ENCODE measurements at regions not wholly inside any gene's neighbourhood (a gene's known extent, or its start where the extent isn't known, plus 50 kb on each side); places are given as distances from the start of the nearest gene placed in this dataset.

DNA sequence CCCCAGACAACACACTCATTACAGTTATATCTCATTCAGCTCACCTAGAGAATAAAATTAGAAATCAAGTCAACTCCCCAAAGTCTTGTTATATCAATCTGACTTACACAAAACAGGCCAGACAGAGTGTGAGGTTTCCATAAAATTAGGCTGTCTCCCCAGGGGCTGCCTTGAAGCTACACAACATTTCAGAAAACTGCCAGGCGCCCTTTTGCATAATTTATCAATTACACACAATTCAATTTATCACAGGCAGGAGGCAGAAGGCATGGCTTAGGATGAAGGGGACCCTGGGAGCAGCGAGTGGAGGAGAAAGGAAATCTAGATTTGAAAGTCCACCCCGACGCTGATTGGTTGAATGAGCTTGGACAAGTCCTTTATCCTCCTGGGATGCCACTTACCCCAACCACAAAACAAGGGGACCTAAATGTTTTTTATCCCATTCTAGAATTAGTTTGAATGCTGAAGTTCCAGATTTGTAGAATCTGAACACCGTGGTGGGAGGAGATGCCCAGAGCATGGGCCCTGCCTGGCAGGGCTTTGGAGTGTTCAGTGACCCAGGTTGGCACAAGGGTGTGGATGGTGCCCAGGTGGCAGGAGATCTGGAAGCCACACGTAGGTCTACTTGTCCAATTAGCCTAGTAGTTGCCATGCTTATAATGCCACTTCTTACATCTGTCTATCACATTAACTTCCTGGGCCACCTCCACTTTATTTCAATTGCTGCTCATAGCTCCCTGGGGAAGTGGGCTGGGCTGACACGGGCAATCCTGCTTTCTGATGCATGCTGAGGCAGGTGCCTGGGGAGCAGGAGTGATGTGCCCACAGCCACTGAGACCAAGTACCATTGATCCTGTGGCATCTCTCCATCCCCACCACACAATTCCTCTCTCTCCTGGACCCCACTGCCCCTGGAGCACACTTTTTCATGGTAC lies 119.8 kb upstream of the TLE3 start:
- no peak for TF ChIP-seq CTCF (IDR thresholded peaks at IDR 0.05; ENCODE audit: borderline replicate concordance, extremely low read depth, insufficient read depth)
- intact Hi-C loops (cut with DNase I): no loop called here
- Histone ChIP-seq H3K9me3 (ENCODE audit: control insufficient read depth in 2 of 3, insufficient read depth in 1 of 3, low read length in 3 of 3) (no peaks in the 10 kb centered on the region), H3K36me3 (ENCODE audit: control insufficient read depth in 2 of 3, insufficient read depth in 3 of 3, low read length in 3 of 3) (no peaks in the 10 kb centered on the region), H3K27me3 (ENCODE audit: control insufficient read depth, insufficient read depth, low read length) (no peaks in the 10 kb centered on the region), H3K4me1 (ENCODE audit: control insufficient read depth in 2 of 3, insufficient read depth in 2 of 3, low read depth in 1 of 3, low read length in 3 of 3) (no peaks in the 10 kb centered on the region), H3K4me3 (ENCODE audit: low read length in 3 of 3) (no peak overlapping the region), H3K27ac (ENCODE audit: low read depth in 2 of 2, low read length in 2 of 2) (no peak overlapping the region), H3K9ac (ENCODE audit: low read length in 3 of 3) (no peak overlapping the region)
- no peak for FAIRE-seq
- no peak for DNase-seq

DNA sequence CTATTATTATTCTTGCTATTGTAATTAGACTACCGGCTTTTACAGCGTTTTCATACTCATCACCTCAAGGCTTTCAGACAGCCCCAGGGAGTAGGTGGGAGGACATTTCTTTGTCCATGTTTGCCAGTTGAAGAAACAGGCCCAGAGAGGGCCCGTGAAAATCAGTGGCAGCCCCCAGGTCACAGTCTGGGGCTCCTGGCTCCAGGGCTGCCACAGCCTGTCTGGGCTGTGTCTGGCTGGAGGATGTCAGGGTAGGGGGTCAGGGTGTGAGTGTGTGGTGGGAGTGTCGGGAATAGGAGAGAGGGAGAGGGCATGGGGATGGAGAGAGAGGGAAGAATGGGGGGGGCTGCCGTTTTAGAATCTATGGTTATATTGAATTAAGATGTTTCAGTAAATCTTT lies 118.2 kb upstream of the TLE3 start:
- Histone ChIP-seq H3K27ac (ENCODE audit: low read depth in 2 of 2, low read length in 2 of 2) (no peak overlapping the region), H3K4me1 (ENCODE audit: control insufficient read depth in 2 of 3, insufficient read depth in 2 of 3, low read depth in 1 of 3, low read length in 3 of 3) (no peaks in the 10 kb centered on the region), H3K36me3 (ENCODE audit: control insufficient read depth in 2 of 3, insufficient read depth in 3 of 3, low read length in 3 of 3) (no peaks in the 10 kb centered on the region), H3K27me3 (ENCODE audit: control insufficient read depth, insufficient read depth, low read length) (no peaks in the 10 kb centered on the region), H3K4me3 (ENCODE audit: low read length in 3 of 3) (no peak overlapping the region), H3K9ac (ENCODE audit: low read length in 3 of 3) (no peak overlapping the region), H3K9me3 (ENCODE audit: control insufficient read depth in 2 of 3, insufficient read depth in 1 of 3, low read length in 3 of 3) (no peaks in the 10 kb centered on the region)
- FAIRE-seq: no peak
- DNase-seq: no peak
- intact Hi-C loops (cut with DNase I): no loop called here
- no peak for TF ChIP-seq CTCF (IDR thresholded peaks at IDR 0.05; ENCODE audit: borderline replicate concordance, extremely low read depth, insufficient read depth)

- Histone ChIP-seq H3K9ac (ENCODE audit: low read length in 3 of 3) (no peak overlapping the region), H3K4me3 (ENCODE audit: low read length in 3 of 3) (no peak overlapping the region), H3K4me1 (ENCODE audit: control insufficient read depth in 2 of 3, insufficient read depth in 2 of 3, low read depth in 1 of 3, low read length in 3 of 3) (no peaks in the 10 kb centered on the region), H3K9me3 (ENCODE audit: control insufficient read depth in 2 of 3, insufficient read depth in 1 of 3, low read length in 3 of 3) (no peaks in the 10 kb centered on the region), H3K36me3 (ENCODE audit: control insufficient read depth in 2 of 3, insufficient read depth in 3 of 3, low read length in 3 of 3) (no peaks in the 10 kb centered on the region), H3K27ac (ENCODE audit: low read depth in 2 of 2, low read length in 2 of 2) (no peak overlapping the region), H3K27me3 (ENCODE audit: control insufficient read depth, insufficient read depth, low read length) (no peaks in the 10 kb centered on the region)
- FAIRE-seq: no peak
- TF ChIP-seq CTCF (IDR thresholded peaks at IDR 0.05; ENCODE audit: borderline replicate concordance, extremely low read depth, insufficient read depth): no peak
- DNase-seq: no peak
- intact Hi-C loops (cut with DNase I): no loop called here
These were observed 117.4 kb upstream of the TLE3 start for GRCh38 chr15:70214941-70215635.
